ENCODE measurements at regions not wholly inside any gene's neighbourhood (a gene's known extent, or its start where the extent isn't known, plus 50 kb on each side); places are given as distances from the start of the nearest gene placed in this dataset.

DNA sequence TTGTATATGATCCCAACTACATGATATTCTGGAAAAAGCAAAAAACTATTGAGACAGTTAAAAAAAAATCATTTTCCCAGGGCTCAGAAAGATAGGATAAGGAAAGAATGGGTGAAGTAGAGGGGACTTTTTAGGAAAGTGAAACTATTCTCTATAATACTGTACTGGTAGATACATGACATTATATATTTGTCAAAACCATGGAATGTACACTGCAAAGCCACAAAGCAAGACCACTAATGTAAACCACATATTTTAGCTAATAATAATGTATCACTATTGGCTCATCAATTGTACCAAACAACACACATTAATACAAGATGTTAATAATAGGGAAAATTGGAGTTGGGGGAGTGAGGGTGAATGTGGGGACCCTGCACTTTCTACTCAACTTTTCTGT, 182.6 kb downstream of the EFNB2 start:
- no peak for TF ChIP-seq POLR2A (IDR thresholded peaks at IDR 0.05)
- no peak for TF ChIP-seq CTCF (IDR thresholded peaks at IDR 0.05)
- no peak for TF ChIP-seq POLR2AphosphoS5 (IDR thresholded peaks at IDR 0.05)

Measured in gastroesophageal sphincter (tissue), 3 donors.